Stimulated activated effector memory CD8-positive, alpha-beta T cell treated with anti-CD3 and anti-CD28 coated beads, Interleukin-12 subunit alpha, Interleukin-12 subunit beta, amount 100 ng/mL, for 72 hours (primary cell): ENCODE measurements at regions not wholly inside any gene's neighbourhood (a gene's known extent, or its start where the extent isn't known, plus 50 kb on each side); places are given as distances from the start of the nearest gene placed in this dataset.
A peak's percentile ranks its signal among the peaks of the same experiment; 100 is the strongest.

ENCODE experiments used
- ATAC-seq: fragments of 150-1000 bp; cut with Tn5 transposase; 2 replicates; pipeline ENCODE4 v1.10.0; 2021
- DNase-seq, 2 donors: peaks; one replicate each; pipeline ENCODE4 v3.0.0; 2021 to 2022; ENCODE audit warnings: low spot score in 2 of 2
- H3K27ac Mint-ChIP-seq: one replicate; pipeline ENCODE4 v1.8.0; 2022; ENCODE audit warnings: mild to moderate bottlenecking, mixed read lengths
- H3K36me3 Mint-ChIP-seq: one replicate; pipeline ENCODE4 v1.8.0; 2022; ENCODE audit warnings: mild to moderate bottlenecking, mixed read lengths
- H3K4me1 Mint-ChIP-seq: one replicate; pipeline ENCODE4 v1.8.0; 2022; ENCODE audit warnings: mixed read lengths
- H3K4me3 Mint-ChIP-seq: one replicate; pipeline ENCODE4 v1.8.0; 2022; ENCODE audit warnings: mild to moderate bottlenecking, mixed read lengths
- H3K9me3 Mint-ChIP-seq: one replicate; pipeline ENCODE4 v1.8.0; 2022; ENCODE audit warnings: mixed read lengths

DNA sequence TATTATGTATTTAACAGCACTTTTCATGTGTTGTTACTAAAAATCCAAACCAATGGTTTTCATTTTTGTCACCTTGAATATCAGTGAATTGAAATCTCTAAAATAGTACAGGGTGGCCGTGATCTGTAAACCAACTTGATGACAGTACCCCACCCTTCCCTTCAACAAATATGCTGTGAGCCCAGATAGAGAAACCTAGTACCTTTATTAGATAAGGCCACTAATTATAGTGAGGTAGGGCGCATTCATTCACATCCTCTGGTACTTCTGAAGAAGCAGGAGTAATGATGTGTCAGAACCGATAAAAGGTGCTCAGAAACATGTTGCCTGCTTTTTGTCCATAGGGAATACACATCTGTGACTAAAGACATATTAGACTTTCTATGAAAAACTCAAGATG lies 409.5 kb downstream of the GJA1 start:
- Mint-ChIP-seq H3K4me3 (no peak overlapping the region), H3K9me3 (peaks cover 8% of the 10 kb centered on the region), H3K36me3 (no peaks in the 10 kb centered on the region), H3K27ac (no peak overlapping the region), H3K4me1 (no peaks in the 10 kb centered on the region)
- DNase-seq (no peak), ATAC-seq (no peak)

DNA sequence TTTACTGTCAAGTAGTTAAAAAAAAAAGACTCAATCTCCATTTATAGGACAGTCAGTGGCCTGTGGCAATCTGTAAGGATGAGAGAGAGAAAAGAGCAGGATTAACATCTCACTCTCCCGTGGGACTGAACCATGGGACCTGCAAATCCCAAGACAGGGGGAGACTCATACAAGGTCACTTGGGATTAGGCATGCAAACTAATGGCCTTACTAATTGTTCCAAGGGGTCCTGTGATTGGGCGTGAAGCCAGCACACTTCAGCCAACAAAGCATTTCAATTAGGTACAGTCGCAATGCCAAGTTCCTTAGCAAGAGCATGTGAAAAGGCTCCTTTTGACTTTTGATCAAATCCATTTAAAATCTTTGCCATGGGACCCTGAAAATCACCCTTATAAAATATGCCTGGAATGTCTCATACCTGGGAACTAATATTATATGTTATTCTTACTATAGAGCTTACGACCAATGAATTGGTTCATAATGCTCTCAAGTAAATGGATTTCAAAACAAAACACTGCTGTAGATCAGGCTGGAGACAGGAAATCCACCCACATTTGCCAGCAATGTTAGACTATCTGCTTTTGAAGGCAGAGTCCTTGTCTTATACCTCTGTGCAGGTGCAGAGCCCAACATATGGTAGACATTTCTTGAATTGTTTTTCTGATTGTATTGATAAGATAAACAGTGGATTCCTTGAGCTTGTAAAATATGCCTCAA lies 412.5 kb downstream of the GJA1 start:
- H3K27ac Mint-ChIP-seq: no peak overlapping the region
- DNase-seq: no peak
- no peaks in the 10 kb centered on the region for H3K4me1 Mint-ChIP-seq
- H3K36me3 Mint-ChIP-seq: no peaks in the 10 kb centered on the region
- no peak for ATAC-seq
- peaks cover 5% of the 10 kb centered on the region for H3K9me3 Mint-ChIP-seq
- no peak overlapping the region for H3K4me3 Mint-ChIP-seq

DNA sequence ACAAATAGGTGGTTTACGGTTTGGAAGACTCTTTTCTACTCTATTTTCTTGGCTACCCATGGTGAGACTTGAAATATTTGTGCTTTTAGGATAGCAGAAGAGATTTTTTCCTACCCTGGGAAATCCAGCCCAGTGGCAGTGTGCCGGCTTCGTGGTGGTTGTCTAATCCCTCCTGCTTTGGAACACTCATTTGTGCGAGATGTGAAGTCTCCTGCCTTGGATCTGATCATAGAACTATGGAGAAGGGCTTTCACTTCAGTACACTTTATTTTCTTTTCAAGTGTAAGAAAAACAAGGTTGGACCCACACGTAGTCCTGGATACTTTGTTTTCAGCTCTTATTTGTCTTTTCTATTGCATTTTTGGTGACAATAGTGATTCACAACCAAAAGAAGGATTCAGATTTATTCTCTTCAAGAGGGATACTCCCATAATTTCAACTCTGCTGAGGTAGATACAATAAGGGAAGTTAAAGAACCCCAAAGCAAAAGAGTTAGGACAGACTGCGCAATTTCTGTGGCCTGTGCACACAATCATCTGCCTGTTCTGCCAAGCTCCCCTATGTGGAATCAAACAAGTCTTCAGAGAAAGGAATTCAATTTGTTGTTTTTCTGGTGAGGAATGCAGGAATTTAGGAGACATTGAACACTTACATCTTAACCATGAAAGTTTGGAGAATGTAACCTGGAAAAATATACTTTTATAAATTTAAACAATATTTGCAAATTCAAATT lies 413.2 kb downstream of the GJA1 start:
- Mint-ChIP-seq H3K4me3 (no peak overlapping the region), H3K4me1 (no peaks in the 10 kb centered on the region)

DNA sequence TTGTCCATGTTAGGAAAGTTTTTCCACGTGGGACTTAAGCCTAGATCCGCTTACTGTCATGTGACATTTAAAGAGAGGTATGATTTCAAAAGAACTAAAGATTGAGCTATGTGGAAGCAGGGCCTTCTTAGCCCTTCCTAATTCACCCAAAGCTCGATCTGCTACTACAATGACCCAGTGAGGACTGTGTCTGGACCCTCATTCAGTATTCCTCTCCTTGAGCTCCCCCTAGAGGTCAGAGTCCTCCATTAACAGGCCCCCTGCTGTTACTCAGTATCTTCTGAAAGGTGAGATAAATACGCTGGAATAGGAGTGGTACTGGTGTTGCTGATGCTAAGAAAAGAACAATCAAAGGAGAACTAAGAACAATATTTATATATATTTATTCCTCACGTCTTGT lies 414.0 kb downstream of the GJA1 start:
- Mint-ChIP-seq H3K36me3 (no peaks in the 10 kb centered on the region), H3K27ac (no peak overlapping the region), H3K9me3 (peaks cover 3% of the 10 kb centered on the region), H3K4me1 (no peaks in the 10 kb centered on the region), H3K4me3 (no peak overlapping the region)
- peak in 1 of 2 donors; percentile 49 for DNase-seq
- peak; percentile 51 for ATAC-seq

More for the DNA sequence above, 413.2 kb downstream of the GJA1 start:
- no peak overlapping the region for H3K27ac Mint-ChIP-seq
- H3K9me3 Mint-ChIP-seq: peaks cover 5% of the 10 kb centered on the region
- H3K36me3 Mint-ChIP-seq: no peaks in the 10 kb centered on the region
- DNase-seq (no peak), ATAC-seq (no peak)

DNA sequence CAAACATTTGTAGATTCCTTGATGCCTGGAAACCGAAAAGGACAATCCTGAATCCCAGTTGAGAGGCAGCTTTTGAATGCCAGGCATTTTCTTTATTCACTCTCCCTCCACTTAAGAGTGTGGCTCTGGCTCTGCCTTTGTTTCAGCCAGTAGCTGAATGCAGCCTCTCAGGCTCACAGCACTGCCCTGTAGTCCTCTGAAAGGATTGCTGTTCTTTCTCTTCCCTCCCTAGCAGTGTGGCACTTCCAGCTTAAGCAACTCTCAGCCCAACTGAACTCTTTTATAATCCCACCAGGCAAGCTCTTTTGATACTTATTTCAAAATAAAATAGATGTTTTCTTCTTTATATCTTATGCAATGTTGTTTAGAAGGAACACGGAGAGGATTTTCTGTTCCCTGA lies 415.6 kb downstream of the GJA1 start:
- Mint-ChIP-seq H3K4me3 (no peak overlapping the region), H3K36me3 (no peaks in the 10 kb centered on the region), H3K4me1 (no peaks in the 10 kb centered on the region), H3K9me3 (peaks cover 6% of the 10 kb centered on the region), H3K27ac (no peak overlapping the region)
- ATAC-seq (no peak), DNase-seq (no peak)

DNA sequence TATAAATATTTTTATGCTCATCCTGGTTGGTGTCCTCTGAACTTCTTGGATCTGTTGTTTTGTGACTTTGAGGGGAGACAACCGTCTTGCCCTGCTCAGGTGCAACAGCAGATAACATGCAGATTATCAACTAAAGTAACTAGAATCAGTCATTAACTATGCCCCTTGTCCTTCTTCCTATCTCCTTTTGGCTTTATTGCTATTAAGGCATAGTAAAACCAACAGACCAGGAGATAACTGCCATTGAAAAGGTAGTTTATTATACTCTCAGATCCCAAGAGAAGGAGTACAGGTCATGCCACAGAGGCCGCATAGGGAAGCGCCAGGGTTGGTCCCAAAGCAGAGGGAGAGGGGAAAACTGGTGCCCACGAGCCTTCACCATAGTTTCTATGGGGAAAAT lies 418.2 kb downstream of the GJA1 start:
- H3K4me3 Mint-ChIP-seq: no peak overlapping the region
- no peaks in the 10 kb centered on the region for H3K36me3 Mint-ChIP-seq
- ATAC-seq: no peak
- DNase-seq: no peak
- H3K9me3 Mint-ChIP-seq: peaks cover 9% of the 10 kb centered on the region
- H3K27ac Mint-ChIP-seq: no peak overlapping the region
- H3K4me1 Mint-ChIP-seq: no peaks in the 10 kb centered on the region

DNA sequence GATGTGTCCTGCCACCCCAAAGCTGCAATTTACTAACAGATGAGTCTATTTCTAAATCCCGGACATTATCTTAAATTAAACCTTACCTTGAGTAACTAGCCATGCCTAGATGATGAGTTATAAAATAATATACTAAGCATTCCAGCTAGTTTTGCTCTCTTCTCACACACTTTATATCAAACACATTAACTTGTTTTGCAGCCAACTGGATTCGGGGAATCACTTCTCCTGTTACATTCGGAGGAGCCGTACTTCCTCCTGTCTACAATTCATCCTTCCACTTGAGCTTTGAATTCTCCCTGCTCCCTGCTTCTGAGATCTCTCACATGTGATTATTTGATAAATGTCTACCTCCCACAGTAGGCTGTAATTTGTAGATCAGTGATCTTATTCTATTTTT lies 420.1 kb downstream of the GJA1 start:
- H3K27ac Mint-ChIP-seq: no peak overlapping the region
- H3K9me3 Mint-ChIP-seq: peaks cover 9% of the 10 kb centered on the region
- H3K4me1 Mint-ChIP-seq: no peaks in the 10 kb centered on the region
- H3K36me3 Mint-ChIP-seq: no peaks in the 10 kb centered on the region
- H3K4me3 Mint-ChIP-seq: no peak overlapping the region
- ATAC-seq: no peak
- DNase-seq: no peak

DNA sequence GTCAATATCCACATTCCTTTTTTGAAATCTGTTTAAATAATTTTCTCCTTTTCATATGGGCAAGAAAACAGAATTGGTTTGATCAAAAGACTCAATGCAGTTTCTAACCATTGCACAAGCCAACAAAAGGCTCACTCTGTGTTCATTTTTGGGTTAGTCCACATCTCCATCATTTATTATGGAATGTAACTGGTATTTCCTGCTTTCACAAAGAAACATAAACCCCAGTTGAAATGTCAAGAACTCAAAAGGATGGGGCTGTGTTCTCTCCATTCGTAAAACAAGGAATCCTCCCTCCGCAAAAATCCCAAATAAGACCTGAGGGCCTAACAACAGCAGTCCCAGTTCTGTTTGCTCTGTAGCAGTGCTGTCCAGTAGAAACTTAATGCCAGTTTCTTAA lies 420.9 kb downstream of the GJA1 start:
- Mint-ChIP-seq H3K27ac (no peak overlapping the region), H3K4me1 (no peaks in the 10 kb centered on the region), H3K4me3 (no peak overlapping the region), H3K36me3 (no peaks in the 10 kb centered on the region), H3K9me3 (peaks cover 8% of the 10 kb centered on the region)
- DNase-seq: no peak
- no peak for ATAC-seq

DNA sequence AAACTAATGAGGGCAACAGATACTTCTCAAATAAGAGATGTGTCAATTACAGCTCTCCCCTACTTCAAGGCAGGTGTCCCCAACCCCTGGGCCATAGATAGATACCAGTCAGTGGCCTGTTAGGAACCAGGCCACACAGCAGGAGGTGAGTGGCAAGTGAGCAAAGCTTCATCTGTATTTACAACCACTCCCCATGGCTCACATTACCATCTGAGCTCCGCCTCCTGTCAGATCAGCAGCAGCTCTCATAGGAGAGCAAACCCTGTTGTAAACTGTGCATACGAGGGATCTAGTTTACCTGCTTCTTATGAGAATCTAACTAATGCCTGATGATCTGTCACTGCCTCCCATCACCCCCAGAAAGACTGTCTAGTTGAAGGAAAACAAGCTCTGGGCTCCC lies 422.1 kb downstream of the GJA1 start:
- DNase-seq (no peak), ATAC-seq (no peak)
- Mint-ChIP-seq H3K27ac (no peak overlapping the region), H3K4me3 (no peak overlapping the region), H3K4me1 (no peaks in the 10 kb centered on the region), H3K36me3 (no peaks in the 10 kb centered on the region), H3K9me3 (peaks cover 12% of the 10 kb centered on the region)

DNA sequence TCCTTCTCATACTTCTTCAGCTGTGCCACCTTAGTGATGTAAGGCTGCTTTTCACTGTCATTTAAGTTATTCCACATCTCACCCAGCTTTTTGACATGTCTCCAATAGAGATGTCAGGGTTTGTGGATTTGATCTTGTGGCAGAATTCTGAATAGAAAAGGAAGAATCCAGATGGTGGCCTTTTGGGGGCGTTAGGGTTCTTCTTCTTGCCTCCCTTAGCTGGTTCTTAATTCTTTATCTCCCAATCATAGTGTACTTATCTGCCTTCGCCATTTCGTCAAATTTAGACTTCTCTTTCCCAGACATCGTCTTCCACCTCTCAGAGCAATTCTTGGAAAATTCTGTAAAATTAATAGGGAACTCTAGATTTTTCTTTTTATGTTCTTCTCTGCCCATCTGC lies 422.9 kb downstream of the GJA1 start:
- Mint-ChIP-seq H3K4me3 (no peak overlapping the region), H3K36me3 (no peaks in the 10 kb centered on the region), H3K4me1 (no peaks in the 10 kb centered on the region), H3K27ac (no peak overlapping the region), H3K9me3 (peaks cover 18% of the 10 kb centered on the region)
- ATAC-seq (no peak), DNase-seq (no peak)

DNA sequence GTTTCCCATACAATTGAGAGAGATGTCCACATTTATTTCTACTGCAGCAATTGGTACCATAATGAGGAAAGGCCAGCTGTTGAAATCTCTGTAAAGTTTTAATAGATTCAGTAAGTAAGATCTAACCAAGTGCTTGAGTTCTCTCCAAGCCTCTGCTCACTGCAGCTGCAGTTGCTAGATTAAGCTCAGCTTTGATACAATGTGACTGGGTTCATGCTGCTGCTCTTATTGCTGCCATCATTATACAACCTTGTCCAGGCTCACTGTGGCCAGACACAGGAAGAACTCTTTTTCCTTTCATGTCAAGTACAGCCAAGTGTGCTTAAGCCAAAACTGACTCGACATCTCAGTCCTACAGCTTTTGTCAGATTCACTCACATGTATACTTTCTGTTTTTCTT lies 423.5 kb downstream of the GJA1 start:
- peaks cover 19% of the 10 kb centered on the region for H3K9me3 Mint-ChIP-seq
- no peak overlapping the region for H3K4me3 Mint-ChIP-seq
- DNase-seq: no peak
- no peak for ATAC-seq
- H3K27ac Mint-ChIP-seq: no peak overlapping the region
- no peaks in the 10 kb centered on the region for H3K4me1 Mint-ChIP-seq
- no peaks in the 10 kb centered on the region for H3K36me3 Mint-ChIP-seq

DNA sequence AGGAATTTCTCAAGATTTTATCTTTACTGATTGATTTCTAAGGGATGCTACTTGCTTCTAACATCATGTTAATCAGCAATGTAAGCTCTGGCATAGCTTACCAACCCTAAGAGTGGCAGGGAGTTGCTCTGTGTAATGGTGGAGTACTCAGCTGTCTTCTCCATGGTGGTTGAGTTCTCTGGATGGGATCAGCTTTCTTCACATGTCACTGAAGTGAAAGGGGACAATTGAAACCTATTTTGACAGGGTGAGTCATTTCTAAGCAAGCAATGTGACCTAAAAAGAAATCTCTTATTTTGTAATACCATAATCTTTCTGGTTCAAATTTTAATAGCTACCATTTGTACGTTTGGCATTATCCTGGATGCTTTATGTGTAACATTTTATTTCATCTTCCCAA lies 430.4 kb downstream of the GJA1 start:
- DNase-seq: no peak
- no peak overlapping the region for H3K4me3 Mint-ChIP-seq
- H3K27ac Mint-ChIP-seq: no peak overlapping the region
- no peak for ATAC-seq
- peaks cover 16% of the 10 kb centered on the region for H3K9me3 Mint-ChIP-seq
- H3K36me3 Mint-ChIP-seq: no peaks in the 10 kb centered on the region
- H3K4me1 Mint-ChIP-seq: no peaks in the 10 kb centered on the region

DNA sequence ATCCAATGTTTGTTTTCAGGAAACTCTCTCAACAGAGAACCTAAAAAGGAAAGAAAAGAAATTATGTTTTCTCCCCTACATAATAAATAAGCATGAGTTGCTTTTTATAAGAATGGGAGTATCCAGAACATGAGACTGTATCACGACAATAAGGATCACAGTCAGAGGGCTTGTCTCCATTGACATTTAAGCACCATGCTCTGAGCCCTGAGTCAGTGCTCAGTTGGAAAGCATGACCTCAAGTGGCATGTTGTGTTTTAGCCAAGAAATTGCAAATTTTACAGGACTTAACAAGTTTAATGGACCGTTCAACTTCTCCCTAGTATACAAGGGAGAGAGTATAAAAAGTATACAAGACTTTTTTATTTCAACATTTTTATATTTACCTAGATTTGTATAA lies 431.6 kb downstream of the GJA1 start:
- no peak overlapping the region for H3K4me3 Mint-ChIP-seq
- no peak for DNase-seq
- ATAC-seq: no peak
- H3K4me1 Mint-ChIP-seq: no peaks in the 10 kb centered on the region
- H3K27ac Mint-ChIP-seq: no peak overlapping the region
- no peaks in the 10 kb centered on the region for H3K36me3 Mint-ChIP-seq
- peaks cover 13% of the 10 kb centered on the region for H3K9me3 Mint-ChIP-seq

DNA sequence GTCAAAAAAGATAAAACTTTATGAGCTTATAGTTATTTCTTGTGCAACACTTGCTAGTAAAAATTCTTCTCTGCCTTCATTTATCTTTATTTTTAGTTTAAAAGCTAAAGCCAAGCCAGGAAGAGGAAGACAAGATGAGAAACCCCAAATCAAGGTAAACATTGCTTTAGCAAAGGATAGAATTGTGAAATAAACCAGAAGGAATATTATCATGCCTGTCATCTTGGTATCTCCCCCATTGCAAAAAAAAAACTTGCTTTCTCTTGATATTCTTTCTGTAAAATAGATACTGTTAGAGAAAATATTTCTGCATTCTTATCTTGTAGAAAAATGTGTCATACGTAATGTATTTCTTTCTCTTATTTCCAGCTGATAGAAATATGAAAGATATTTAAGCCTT lies 432.8 kb downstream of the GJA1 start:
- Mint-ChIP-seq H3K4me3 (no peak overlapping the region), H3K4me1 (no peaks in the 10 kb centered on the region), H3K36me3 (no peaks in the 10 kb centered on the region), H3K9me3 (peaks cover 12% of the 10 kb centered on the region), H3K27ac (no peak overlapping the region)
- DNase-seq: no peak
- ATAC-seq: no peak

DNA sequence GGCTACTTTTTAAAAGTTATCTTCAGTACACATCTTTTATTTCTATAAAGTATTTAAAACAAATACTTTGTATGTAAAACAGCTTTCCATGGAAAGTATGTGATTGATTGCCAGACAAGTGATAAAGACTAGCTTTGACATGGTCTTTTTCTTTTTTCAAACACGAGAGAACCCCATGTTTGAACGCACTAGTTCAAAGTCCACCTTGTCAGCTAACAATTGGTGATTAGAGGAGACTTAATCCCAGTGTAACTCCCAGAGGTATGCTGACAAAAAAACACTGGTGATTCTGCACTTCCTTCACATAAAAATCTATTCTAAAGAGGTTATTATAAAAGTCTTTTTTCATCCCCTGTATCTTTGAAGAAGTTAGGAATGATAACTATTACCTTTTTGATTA lies 438.1 kb downstream of the GJA1 start:
- Mint-ChIP-seq H3K4me1 (no peaks in the 10 kb centered on the region), H3K27ac (no peak overlapping the region), H3K4me3 (no peak overlapping the region), H3K9me3 (peaks cover 12% of the 10 kb centered on the region), H3K36me3 (no peaks in the 10 kb centered on the region)
- DNase-seq: no peak
- ATAC-seq: no peak

DNA sequence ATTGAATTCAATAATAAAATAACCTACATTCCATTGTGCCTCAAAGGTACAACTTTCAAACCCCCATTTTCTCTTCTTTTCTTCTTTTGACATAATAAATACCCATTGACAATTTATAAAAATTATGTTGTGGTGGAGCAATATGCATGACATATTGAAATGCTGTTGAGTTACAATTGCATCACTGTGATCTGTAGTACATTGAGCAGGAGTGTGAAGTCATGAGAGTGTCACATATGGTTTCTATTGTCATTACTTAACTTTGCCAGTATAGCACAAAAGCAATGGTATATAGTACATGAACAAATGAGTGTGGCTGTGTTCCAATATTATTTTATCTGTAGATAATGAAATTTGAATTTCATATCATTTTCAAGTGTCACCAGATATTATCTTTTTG lies 441.3 kb downstream of the GJA1 start:
- H3K27ac Mint-ChIP-seq: no peak overlapping the region
- no peaks in the 10 kb centered on the region for H3K36me3 Mint-ChIP-seq
- H3K9me3 Mint-ChIP-seq: peaks cover 7% of the 10 kb centered on the region
- no peaks in the 10 kb centered on the region for H3K4me1 Mint-ChIP-seq
- ATAC-seq: no peak
- no peak for DNase-seq
- H3K4me3 Mint-ChIP-seq: no peak overlapping the region
